AG04450 (cell line): ENCODE measurements at regions not wholly inside any gene's neighbourhood (a gene's known extent, or its start where the extent isn't known, plus 50 kb on each side); places are given as distances from the start of the nearest gene placed in this dataset.

Experiments used
- CTCF ChIA-PET: fragments of 300-600, 350-600 bp; formaldehyde crosslinking; extraction: SDS; loops from one replicate; lab custom pipeline; 2022; ENCODE audit warnings: antibody characterized with exemption, inconsistent platforms; lab: Charles Lee
- POLR2A ChIA-PET: fragments of 350-600 bp; formaldehyde crosslinking; extraction: SDS; loops from one replicate; lab custom pipeline; 2021; ENCODE audit warnings: antibody characterized with exemption, inconsistent platforms; lab: Yijun Ruan, JAX
- DNase-seq: peaks from one replicate; pipeline ENCODE4 v3.0.0-alpha.2; 2011; ENCODE audit warnings: low read depth, low spot score
- H3K27ac ChIP-seq: one replicate; pipeline ENCODE4 v1.5.1; 2012; ENCODE audit warnings: low read depth, low read length, control low read depth
- H3K27me3 ChIP-seq: one replicate; pipeline ENCODE4 v1.6.0; 2012; ENCODE audit warnings: low read length; ENCODE audit not compliant: control insufficient read depth, insufficient read depth
- H3K4me3 ChIP-seq: 2 replicates; pipeline ENCODE4 v1.5.1; 2011; ENCODE audit warnings: mild to moderate bottlenecking, low read depth, low read length, control low read depth
- H3K9me3 ChIP-seq: 2 replicates; pipeline ENCODE4 v1.5.1; 2012; ENCODE audit warnings: low read length; ENCODE audit not compliant: control insufficient read depth, insufficient read depth
- TF ChIP-seq, protein P1 (sequence below): IDR thresholded peaks from 2 replicates; pipeline ENCODE4 v1.5.1; 2011; ENCODE audit warnings: low read depth, low read length, control low read depth, inconsistent platforms

DNA sequence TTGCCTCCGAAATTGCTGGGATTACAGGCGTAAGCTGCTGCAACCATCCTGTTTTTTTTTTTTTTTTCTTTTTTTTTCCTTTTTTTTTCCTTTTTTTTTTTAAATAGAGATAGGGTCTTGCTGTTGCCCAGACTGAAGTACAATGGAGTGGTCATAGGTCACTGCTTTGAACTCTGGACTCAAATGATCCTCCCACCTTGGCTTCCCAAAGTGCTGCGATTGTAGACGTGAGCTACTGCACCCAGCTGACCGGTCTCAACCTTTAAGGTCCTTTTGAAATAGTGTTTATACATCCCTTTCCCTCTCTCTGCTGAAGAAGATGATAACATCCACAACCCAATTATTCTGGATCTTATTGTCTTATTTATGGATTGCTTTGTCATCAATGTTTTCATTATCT is 548.7 kb downstream of the GBA3 start:
- DNase-seq, result no peak
- POLR2A ChIA-PET, result no interaction called here
- TF ChIP-seq, protein P1, sequence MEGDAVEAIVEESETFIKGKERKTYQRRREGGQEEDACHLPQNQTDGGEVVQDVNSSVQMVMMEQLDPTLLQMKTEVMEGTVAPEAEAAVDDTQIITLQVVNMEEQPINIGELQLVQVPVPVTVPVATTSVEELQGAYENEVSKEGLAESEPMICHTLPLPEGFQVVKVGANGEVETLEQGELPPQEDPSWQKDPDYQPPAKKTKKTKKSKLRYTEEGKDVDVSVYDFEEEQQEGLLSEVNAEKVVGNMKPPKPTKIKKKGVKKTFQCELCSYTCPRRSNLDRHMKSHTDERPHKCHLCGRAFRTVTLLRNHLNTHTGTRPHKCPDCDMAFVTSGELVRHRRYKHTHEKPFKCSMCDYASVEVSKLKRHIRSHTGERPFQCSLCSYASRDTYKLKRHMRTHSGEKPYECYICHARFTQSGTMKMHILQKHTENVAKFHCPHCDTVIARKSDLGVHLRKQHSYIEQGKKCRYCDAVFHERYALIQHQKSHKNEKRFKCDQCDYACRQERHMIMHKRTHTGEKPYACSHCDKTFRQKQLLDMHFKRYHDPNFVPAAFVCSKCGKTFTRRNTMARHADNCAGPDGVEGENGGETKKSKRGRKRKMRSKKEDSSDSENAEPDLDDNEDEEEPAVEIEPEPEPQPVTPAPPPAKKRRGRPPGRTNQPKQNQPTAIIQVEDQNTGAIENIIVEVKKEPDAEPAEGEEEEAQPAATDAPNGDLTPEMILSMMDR, result no peak
- Histone ChIP-seq H3K27ac (no peak overlapping the region), H3K4me3 (no peak overlapping the region), H3K27me3 (no peaks in the 10 kb centered on the region), H3K9me3 (no peaks in the 10 kb centered on the region)
- CTCF ChIA-PET, result no interaction called here

DNA sequence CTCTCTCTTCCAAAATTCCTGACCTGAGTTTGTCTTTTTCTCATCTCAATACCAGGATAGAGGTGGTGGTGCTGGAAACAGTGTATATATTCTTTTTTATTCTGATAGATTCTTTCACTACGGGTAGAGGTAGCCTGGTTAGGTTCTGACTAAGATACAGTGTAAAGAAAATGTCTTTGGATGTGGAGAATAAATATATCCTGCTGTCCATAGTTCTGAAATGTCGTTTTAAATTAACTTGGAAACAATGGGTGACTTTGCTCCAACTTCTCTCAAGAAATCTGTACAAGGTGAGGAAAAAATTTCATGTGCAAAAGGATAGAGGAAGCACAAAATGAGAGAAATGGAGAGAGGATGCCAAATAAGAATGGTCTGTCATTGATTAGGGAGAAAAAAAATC is 546.1 kb downstream of the GBA3 start:
- TF ChIP-seq, protein P1, result no peak

DNA sequence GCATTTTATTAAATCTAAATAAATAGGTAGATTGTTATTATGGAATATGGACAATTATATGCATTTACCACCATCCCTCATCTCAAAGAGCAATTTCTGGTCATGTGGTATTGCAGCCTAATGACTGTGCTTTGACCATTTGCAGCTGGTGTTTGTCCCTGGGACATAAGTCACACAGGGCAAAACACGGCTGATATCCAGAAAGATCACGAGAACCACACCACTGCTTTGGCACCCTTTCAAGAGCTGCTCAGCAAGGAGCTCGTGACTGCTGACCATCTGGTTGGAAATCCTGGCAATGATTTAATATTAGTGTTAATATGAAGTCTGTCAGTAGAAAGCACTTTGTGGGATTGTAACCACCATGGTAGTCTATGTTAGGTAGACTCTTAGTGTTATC is 545.0 kb downstream of the GBA3 start:
- Histone ChIP-seq H3K9me3 (no peaks in the 10 kb centered on the region), H3K4me3 (no peak overlapping the region), H3K27me3 (no peaks in the 10 kb centered on the region), H3K27ac (no peak overlapping the region)
- CTCF ChIA-PET, result no interaction called here
- TF ChIP-seq, protein P1, result no peak
- POLR2A ChIA-PET, result no interaction called here
- no peak for DNase-seq

More for the DNA sequence above, 546.1 kb downstream of the GBA3 start:
- ChIA-PET CTCF (no interaction called here), POLR2A (no interaction called here)
- DNase-seq, result no peak
- Histone ChIP-seq H3K27me3 (no peaks in the 10 kb centered on the region), H3K9me3 (no peaks in the 10 kb centered on the region), H3K27ac (no peak overlapping the region), H3K4me3 (no peak overlapping the region)

DNA sequence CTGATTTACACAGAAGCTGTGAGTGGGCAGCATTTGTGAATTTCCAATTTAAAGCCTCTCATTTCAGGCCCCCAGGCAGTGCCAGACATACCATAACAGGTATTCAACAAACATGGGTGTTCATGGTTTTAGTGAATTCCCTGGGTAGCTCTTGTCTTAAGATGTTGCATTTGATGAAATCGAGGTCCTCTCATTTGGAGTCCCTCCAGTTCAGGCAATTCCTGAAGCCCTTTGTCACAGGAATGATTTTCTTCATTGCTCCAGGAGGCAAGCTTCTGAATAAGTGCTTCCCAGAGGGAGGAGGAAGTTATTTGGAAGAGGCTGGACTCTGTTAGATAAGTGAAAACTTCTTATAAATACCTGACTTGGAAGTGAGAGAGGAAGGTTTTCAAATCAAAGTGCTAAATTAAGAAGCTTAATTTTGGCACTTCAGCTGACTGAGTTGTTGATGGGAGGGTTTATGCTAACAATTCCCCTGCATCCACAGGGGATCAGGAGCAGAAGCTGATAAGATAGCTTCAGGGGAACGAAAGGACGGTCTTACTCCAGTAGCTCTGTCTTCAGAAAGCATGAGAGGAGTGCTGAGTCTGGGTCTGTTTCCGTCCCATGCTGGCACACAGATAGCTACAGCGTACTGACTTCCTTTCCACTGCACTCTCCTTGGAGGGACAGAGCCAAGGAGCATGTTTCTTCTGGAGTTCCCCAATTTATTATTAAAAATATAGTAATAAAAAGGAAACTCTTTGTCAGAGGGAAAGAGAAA is 543.1 kb downstream of the GBA3 start:
- H3K4me3 ChIP-seq, result no peak overlapping the region
- POLR2A ChIA-PET, result no interaction called here
- no peak for DNase-seq
- no peaks in the 10 kb centered on the region for H3K9me3 ChIP-seq
- no peaks in the 10 kb centered on the region for H3K27me3 ChIP-seq
- H3K27ac ChIP-seq, result no peak overlapping the region
- CTCF ChIA-PET, result no interaction called here
- TF ChIP-seq, protein P1, result no peak

DNA sequence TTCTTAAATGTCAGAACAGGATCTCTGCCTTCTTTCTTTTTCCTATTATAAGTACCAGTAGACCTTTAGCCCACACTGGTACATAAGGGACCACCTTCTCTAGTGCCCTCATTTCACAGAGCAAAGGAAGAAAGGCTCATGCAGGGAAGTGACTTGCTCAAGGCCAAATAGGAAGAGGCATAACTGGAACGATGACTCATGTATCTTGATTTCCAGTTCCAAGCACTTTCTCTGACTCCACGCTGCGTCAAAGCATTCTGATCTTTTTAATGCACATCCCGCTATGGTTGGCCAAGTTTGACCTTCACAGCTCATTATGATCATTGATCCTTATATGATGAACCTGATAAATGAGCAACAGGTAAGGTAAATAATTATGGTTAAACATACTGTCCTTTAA is 542.0 kb downstream of the GBA3 start:
- TF ChIP-seq, protein P1, result no peak
- H3K27ac ChIP-seq, result no peak overlapping the region
- DNase-seq, result no peak
- H3K27me3 ChIP-seq, result no peaks in the 10 kb centered on the region
- ChIA-PET POLR2A (no interaction called here), CTCF (no interaction called here)
- no peaks in the 10 kb centered on the region for H3K9me3 ChIP-seq
- no peak overlapping the region for H3K4me3 ChIP-seq
